K562 (cell line): ENCODE measurements at regions not wholly inside any gene's neighbourhood (a gene's known extent, or its start where the extent isn't known, plus 50 kb on each side); places are given as distances from the start of the nearest gene placed in this dataset.

Experiments used
- ATAC-seq: fragments of 200-7000 bp; cut with Tn5 transposase; 3 replicates; pipeline ENCODE4 v1.9.1; 2020; ENCODE audit warnings: moderate library complexity
- BruUV-seq: library from RNA; stranded (reverse); fragments of 400-500 nt; replicated peaks from 2 replicates; lab custom pipeline; 2021; lab: Mats Ljungman, UMichigan
- CTCF ChIA-PET: fragments of 300-600 bp; formaldehyde crosslinking; extraction: SDS; loops from one replicate; lab custom pipeline; 2021; ENCODE audit warnings: low intra/inter-chr PET ratio; lab: Yijun Ruan, JAX
- POLR2A ChIA-PET: fragments of 300-600, 350-650 bp; sonication (Branson Sonifier 250); formaldehyde crosslinking; extraction: SDS; loops from one replicate; lab custom pipeline; 2021; ENCODE audit warnings: antibody characterized with exemption, inconsistent platforms; lab: Yijun Ruan, JAX
- DNase-seq, 4 experiments: peaks; one replicate each; pipeline versions ENCODE4 v3.0.0 to v3.0.0-alpha.2; 2011 to 2018; ENCODE audit warnings: low spot score in 3 of 4, mixed read lengths in 3 of 4; ENCODE audit errors: extremely low read depth in 1 of 4
- FAIRE-seq: peaks from 2 replicates; lab custom pipeline; 2011; peaks lifted over from hg19 to GRCh38; lab: Jason Lieb, UNC
- H2AFZ ChIP-seq: 2 replicates; pipeline ENCODE4 v1.6.0; 2011; ENCODE audit warnings: low read depth, low read length, control low read depth, inconsistent platforms
- H3K27ac ChIP-seq: fragments of 200-600 bp; 3 replicates; pipeline ENCODE4 v1.8.0; 2011; ENCODE audit warnings: low read depth, mild to moderate bottlenecking, control low read depth, inconsistent platforms, low read length, moderate library complexity, mixed read lengths; ENCODE audit errors: extremely low read depth
- H3K27me3 ChIP-seq, 2 experiments: fragments of 300-600 bp in 1 of 2; 2 replicates in 1 of 2; 3 replicates in 1 of 2; pipeline versions ENCODE4 v1.6.0 to v1.8.0; 2011; ENCODE audit warnings: inconsistent platforms in 2 of 2, low read length in 2 of 2, mild to moderate bottlenecking in 1 of 2, mixed read lengths in 1 of 2, moderate library complexity in 1 of 2; ENCODE audit not compliant: control insufficient read depth in 2 of 2, insufficient read depth in 2 of 2
- H3K36me3 ChIP-seq: fragments of 300-600 bp; 3 replicates; pipeline ENCODE4 v1.8.0; 2011; ENCODE audit warnings: mild to moderate bottlenecking, low read length, inconsistent platforms; ENCODE audit not compliant: control insufficient read depth, insufficient read depth
- H3K4me1 ChIP-seq, 2 experiments: fragments of 200-600 bp in 1 of 2; replicated peaks in 1 of 2; 2 replicates in 1 of 2; 3 replicates in 1 of 2; pipeline versions ENCODE4 v1.5.1 to v1.8.0; 2011; ENCODE audit warnings: inconsistent platforms in 2 of 2, low read length in 2 of 2, mild to moderate bottlenecking in 1 of 2, mixed read lengths in 1 of 2, moderate library complexity in 1 of 2; ENCODE audit not compliant: control insufficient read depth in 2 of 2, insufficient read depth in 2 of 2
- H3K4me2 ChIP-seq: 2 replicates; pipeline ENCODE4 v1.6.1; 2011; ENCODE audit warnings: low read length, control low read depth, inconsistent platforms, mixed read lengths; ENCODE audit not compliant: insufficient read depth
- H3K4me3 ChIP-seq: fragments of 200-600 bp; sonication (generic), shearing (Covaris generic); 2 replicates; pipeline ENCODE4 v1.5.1; 2016; ENCODE audit warnings: control low read depth, inconsistent platforms
- H3K79me2 ChIP-seq: fragments of 200-600 bp; 3 replicates; pipeline ENCODE4 v1.8.0; 2011; ENCODE audit warnings: low read length, inconsistent platforms; ENCODE audit not compliant: control insufficient read depth, insufficient read depth
- H3K9ac ChIP-seq, 2 experiments: 2 replicates each; pipeline versions ENCODE4 v1.6.0 to v1.6.1; 2011; ENCODE audit warnings: low read depth in 2 of 2, low read length in 2 of 2, control low read depth in 1 of 2, inconsistent platforms in 1 of 2, mild to moderate bottlenecking in 1 of 2, mixed read lengths in 1 of 2; ENCODE audit not compliant: insufficient read depth in 1 of 2
- H3K9me1 ChIP-seq: one replicate; pipeline ENCODE4 v1.6.0; 2011; ENCODE audit warnings: inconsistent platforms, mild to moderate bottlenecking, low read length, moderate library complexity; ENCODE audit not compliant: control insufficient read depth, insufficient read depth
- H3K9me3 ChIP-seq: replicated peaks from 2 replicates; pipeline ENCODE4 v1.5.1; 2011; ENCODE audit warnings: low read depth, low read length, inconsistent platforms; ENCODE audit not compliant: control insufficient read depth, insufficient read depth
- H4K20me1 ChIP-seq: replicated peaks from 2 replicates; pipeline ENCODE4 v1.6.1; 2011; ENCODE audit warnings: low read length, inconsistent platforms, mixed read lengths; ENCODE audit not compliant: control insufficient read depth, insufficient read depth
- ATF2 ChIP-seq: sonication (generic); formaldehyde crosslinking; IDR thresholded peaks from 2 replicates; pipeline ENCODE4 v1.8.1; 2022; ENCODE audit warnings: missing genetic modification reagents
- CAMTA2 ChIP-seq: fragments of 250-450 bp; sonication (Bioruptor Pico); conservative IDR thresholded peaks from 2 replicates; pipeline ENCODE4 v1.5.1; 2022
- CREB3L1 ChIP-seq: fragments of 450-650 bp; IDR thresholded peaks from 2 replicates; pipeline ENCODE4 v1.6.1; 2014; ENCODE audit warnings: low read depth, mild to moderate bottlenecking, moderate library complexity, borderline replicate concordance
- ETV5 ChIP-seq: sonication (generic); formaldehyde crosslinking; IDR thresholded peaks from 2 replicates; pipeline ENCODE4 v1.4.0; 2020; ENCODE audit warnings: low read depth, mild to moderate bottlenecking, missing genetic modification reagents
- NR4A1 ChIP-seq, 2 experiments: fragments of 250-450 bp in 1 of 2; fragments of 450-650 bp in 1 of 2; sonication (Bioruptor Pico) in 1 of 2; IDR thresholded peaks; 2 replicates each; pipeline versions ENCODE4 v1.4.0 to v1.6.1; 2016 to 2020; ENCODE audit warnings: mild to moderate bottlenecking in 2 of 2, missing compliant biosample characterization in 1 of 2, missing genetic modification characterization in 1 of 2, moderate library complexity in 1 of 2
- SIN3A ChIP-seq, 2 experiments: fragments of 150-350 bp in 1 of 2; IDR thresholded peaks; 2 replicates each; pipeline ENCODE4 v1.6.1; 2011 to 2016; ENCODE audit warnings: borderline replicate concordance in 2 of 2, low read depth in 2 of 2, low read length in 2 of 2, mild to moderate bottlenecking in 2 of 2, moderate library complexity in 2 of 2; ENCODE audit not compliant: control insufficient read depth in 1 of 2
- TBP ChIP-seq: optimal IDR thresholded peaks from 2 replicates; pipeline ENCODE3; 2011; ENCODE audit warnings: low read depth, low read length, improper control_type of control experiment
- TCF7 ChIP-seq: sonication (generic); IDR thresholded peaks from 2 replicates; pipeline ENCODE4 v1.6.1; 2016; ENCODE audit warnings: antibody characterized with exemption, borderline replicate concordance
- THRA ChIP-seq: fragments of 450-650 bp; IDR thresholded peaks from 2 replicates; pipeline ENCODE4 v1.6.1; 2017; ENCODE audit warnings: mild to moderate bottlenecking, moderate library complexity
- ZZZ3 ChIP-seq: fragments of 450-650 bp; IDR thresholded peaks from 2 replicates; pipeline ENCODE4 v1.6.1; 2016; ENCODE audit warnings: antibody characterized with exemption, mild to moderate bottlenecking, moderate library complexity
- WGBS: fragments of 100-300 bp; shearing (Covaris generic); methylation state at CpG from one replicate; pipeline ENCODE4 v1.1.6; 2016; ENCODE audit warnings: low coverage, mixed read lengths; ENCODE audit not compliant: insufficient coverage; ENCODE audit errors: missing lambda C conversion rate; 5-methylcytosine and 5-hydroxymethylcytosine counted together
- in situ Hi-C: fragments of 300-500 bp; cut with MboI; formaldehyde crosslinking; loops from 4 replicates; pipeline ENCODE4 v1.15.0; 2018; ENCODE audit warnings: inconsistent platforms, mixed read lengths
- intact Hi-C: fragments of 100-400 bp; cut with micrococcal nuclease; formaldehyde crosslinking; loops from 2 replicates; pipeline ENCODE4 v1.14.2; 2022

- ChIA-PET CTCF (no interaction called here), POLR2A (no interaction called here)
- no peaks in the 10 kb centered on the region for H3K9me3 ChIP-seq
- in situ Hi-C loops (no loop called here), intact Hi-C loops (no loop called here)
- H3K9ac ChIP-seq = no peak overlapping the region
- WGBS = 5% methylated on average over 6 of the region's 6 CpGs
- peaks cover 2 to 5% of the 10 kb centered on the region in 2 experiments; a peak in 1 of 5 replicates for H3K27me3 ChIP-seq
- H2AFZ ChIP-seq = no peak overlapping the region
- no TSS peak for BruUV-seq
- H3K27ac ChIP-seq = no peak overlapping the region
- ATAC-seq = no peak
- H3K4me2 ChIP-seq = no peak overlapping the region
- no peaks in the 10 kb centered on the region for H4K20me1 ChIP-seq
- H3K36me3 ChIP-seq = no peaks in the 10 kb centered on the region
- DNase-seq = no peak
- no peaks in the 10 kb centered on the region for H3K4me1 ChIP-seq
- no peaks in the 10 kb centered on the region for H3K9me1 ChIP-seq
- no peaks in the 10 kb centered on the region for H3K79me2 ChIP-seq
- no peak overlapping the region for H3K4me3 ChIP-seq
- TF ChIP-seq CAMTA2 (CRISPR knock-in tag) = no peak
- TF ChIP-seq THRA = no peak
- TF ChIP-seq CREB3L1 = no peak
- TF ChIP-seq TBP = no peak
- no peak for TF ChIP-seq NR4A1 (CRISPR knock-in tag; IDR thresholded peaks at IDR 0.05)
- no peak for TF ChIP-seq NR4A1 (tag; IDR thresholded peaks at IDR 0.05)
- TF ChIP-seq ETV5 (CRISPR knock-in tag) = no peak
- no peak for TF ChIP-seq ZZZ3
- TF ChIP-seq ATF2 (CRISPR knock-in tag) = no peak
- TF ChIP-seq TCF7 = no peak
- no peak for TF ChIP-seq SIN3A (IDR thresholded peaks at IDR 0.05; ENCODE audit: borderline replicate concordance in 2 of 2, control insufficient read depth in 1 of 2, low read depth in 2 of 2, low read length in 2 of 2)
- TF ChIP-seq, all 486 proteins: peak for 0
- no peak for FAIRE-seq
Measured at GRCh38 chr20:60806354-60806753, 445.7 kb upstream of the CDH4 start.
